Suprapubic skin (tissue), 3 donors: ENCODE measurements at regions not wholly inside any gene's neighbourhood (a gene's known extent, or its start where the extent isn't known, plus 50 kb on each side); places are given as distances from the start of the nearest gene placed in this dataset.

Source experiments
- EP300 ChIP-seq: sonication (generic); formaldehyde crosslinking; IDR thresholded peaks from one replicate; pipeline ENCODE4 v1.6.1; 2017; ENCODE audit warnings: antibody characterized with exemption
- TF ChIP-seq, protein P1 (sequence below), 2 donors: fragments of 200-600 bp in 1 of 2; fragments of 450-650 bp in 1 of 2; sonication (generic) in 1 of 2; IDR thresholded peaks; one replicate each; pipeline ENCODE4 v1.5.1; 2016 to 2019; ENCODE audit warnings: antibody characterized with exemption in 2 of 2, mild to moderate bottlenecking in 1 of 2, moderate library complexity in 1 of 2

DNA sequence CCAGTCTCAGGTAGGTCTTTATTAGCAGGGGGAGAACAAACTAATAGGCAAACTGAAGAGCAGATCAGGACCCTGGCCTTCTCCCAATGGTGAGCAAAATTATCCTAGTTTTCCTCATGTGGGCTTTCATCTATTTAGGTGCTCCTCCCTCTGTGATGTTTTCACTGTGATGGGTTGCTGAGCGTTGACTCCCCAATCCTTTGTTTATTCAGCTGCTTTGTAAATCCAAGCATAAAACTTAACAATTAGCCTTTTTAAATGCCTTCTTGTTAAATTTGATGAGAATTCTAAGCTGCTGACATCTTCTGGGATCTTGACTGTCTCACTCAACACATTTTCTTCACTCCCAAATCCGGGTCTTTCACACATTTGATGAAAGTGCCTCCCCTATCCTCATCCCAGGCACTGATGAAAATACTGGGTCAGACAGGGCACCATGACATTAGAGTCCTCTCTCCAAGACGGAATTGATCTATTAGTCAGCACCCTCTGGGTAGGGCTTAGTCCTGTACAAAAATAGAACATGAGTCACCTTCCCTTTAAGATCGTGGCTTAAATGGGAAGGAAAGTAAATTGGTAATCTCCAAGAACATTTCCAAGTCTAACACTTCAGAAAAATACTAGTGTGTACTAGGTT lies 199.3 kb upstream of the ISX start:
- TF ChIP-seq, protein P1, sequence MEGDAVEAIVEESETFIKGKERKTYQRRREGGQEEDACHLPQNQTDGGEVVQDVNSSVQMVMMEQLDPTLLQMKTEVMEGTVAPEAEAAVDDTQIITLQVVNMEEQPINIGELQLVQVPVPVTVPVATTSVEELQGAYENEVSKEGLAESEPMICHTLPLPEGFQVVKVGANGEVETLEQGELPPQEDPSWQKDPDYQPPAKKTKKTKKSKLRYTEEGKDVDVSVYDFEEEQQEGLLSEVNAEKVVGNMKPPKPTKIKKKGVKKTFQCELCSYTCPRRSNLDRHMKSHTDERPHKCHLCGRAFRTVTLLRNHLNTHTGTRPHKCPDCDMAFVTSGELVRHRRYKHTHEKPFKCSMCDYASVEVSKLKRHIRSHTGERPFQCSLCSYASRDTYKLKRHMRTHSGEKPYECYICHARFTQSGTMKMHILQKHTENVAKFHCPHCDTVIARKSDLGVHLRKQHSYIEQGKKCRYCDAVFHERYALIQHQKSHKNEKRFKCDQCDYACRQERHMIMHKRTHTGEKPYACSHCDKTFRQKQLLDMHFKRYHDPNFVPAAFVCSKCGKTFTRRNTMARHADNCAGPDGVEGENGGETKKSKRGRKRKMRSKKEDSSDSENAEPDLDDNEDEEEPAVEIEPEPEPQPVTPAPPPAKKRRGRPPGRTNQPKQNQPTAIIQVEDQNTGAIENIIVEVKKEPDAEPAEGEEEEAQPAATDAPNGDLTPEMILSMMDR (IDR thresholded peaks at IDR 0.05): no peak
- TF ChIP-seq EP300: no peak
